UCSD-AML1 (cell line): ENCODE measurements at regions not wholly inside any gene's neighbourhood (a gene's known extent, or its start where the extent isn't known, plus 50 kb on each side); places are given as distances from the start of the nearest gene placed in this dataset.

Source experiments
- DNase-seq: peaks from one replicate; lab custom pipeline; 2025; ENCODE audit not compliant: unreplicated experiment; lab: John Stamatoyannopoulos, UW

- no peak for DNase-seq
Measured at GRCh38 chr6:133583907-133584427, 304.9 kb upstream of the TCF21 start.

- no peak for DNase-seq
Measured at GRCh38 chr6:133584823-133585222, 304.1 kb upstream of the TCF21 start.

DNA sequence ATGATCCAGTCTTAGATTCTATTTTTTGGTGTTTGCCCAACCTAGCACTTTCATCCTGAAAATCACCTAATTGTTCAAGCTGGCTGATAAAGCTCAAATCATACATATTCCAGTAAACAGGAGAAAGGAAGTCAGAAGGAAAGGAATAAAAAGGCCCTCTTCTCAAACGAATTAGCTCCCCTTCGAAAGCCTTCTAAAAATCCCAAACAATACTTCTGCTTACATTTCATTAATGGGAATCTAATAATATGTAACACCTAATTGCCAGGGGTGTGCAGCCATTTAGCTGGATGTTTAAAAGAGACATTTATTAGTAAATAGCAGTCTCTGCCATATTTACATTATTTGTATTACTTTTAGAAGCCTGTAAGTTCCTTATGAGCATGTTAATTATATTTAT lies 302.9 kb upstream of the TCF21 start:
- DNase-seq = no peak

GRCh38 chr6:133587546-133588160 lies 301.3 kb upstream of the TCF21 start:
- no peak for DNase-seq

- no peak for DNase-seq
Measured at GRCh38 chr6:133590196-133590595, 298.7 kb upstream of the TCF21 start.

GRCh38 chr6:133590814-133591213 lies 298.1 kb upstream of the TCF21 start:
- no peak for DNase-seq

- DNase-seq = no peak
Measured at GRCh38 chr6:133591275-133591674, 297.6 kb upstream of the TCF21 start.

- DNase-seq = no peak
Measured at GRCh38 chr6:133594652-133595110, 294.2 kb upstream of the TCF21 start.

- DNase-seq = no peak
Measured at GRCh38 chr6:133595111-133595761, 293.7 kb upstream of the TCF21 start.

- DNase-seq = no peak
Measured at GRCh38 chr6:133606852-133607251, 282.1 kb upstream of the TCF21 start.

GRCh38 chr6:133608620-133609019 lies 280.3 kb upstream of the TCF21 start:
- no peak for DNase-seq

GRCh38 chr6:133609415-133610226 lies 279.3 kb upstream of the TCF21 start:
- DNase-seq = no peak

DNA sequence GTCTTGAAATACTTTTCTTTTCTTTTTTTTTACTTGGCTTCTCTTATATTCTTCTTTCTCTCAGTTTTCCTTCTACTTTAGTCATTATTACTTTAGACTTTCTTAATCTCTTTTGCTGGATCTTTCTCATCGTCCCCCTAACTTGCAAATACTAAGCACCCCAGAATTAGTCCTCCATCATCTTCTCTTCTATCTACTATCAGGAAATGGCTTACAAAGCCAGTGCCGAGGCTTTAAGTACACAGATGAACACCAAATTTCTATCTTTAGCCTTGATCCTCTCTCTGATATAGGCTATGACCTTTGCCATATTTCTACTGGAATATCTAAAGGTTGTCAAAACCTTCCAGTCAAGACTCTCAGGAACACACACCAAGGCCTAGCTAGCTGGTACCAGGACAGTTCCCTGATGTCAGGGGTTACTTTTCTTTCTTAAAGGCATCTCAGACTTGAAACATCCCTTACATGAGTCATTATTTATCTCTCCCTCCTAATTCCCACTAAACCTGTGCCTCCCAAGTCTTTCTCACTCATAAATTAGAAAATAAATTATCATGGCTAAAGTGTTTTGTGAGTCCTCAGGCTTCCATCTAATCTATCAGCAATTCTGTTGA lies 278.6 kb upstream of the TCF21 start:
- no peak for DNase-seq

GRCh38 chr6:133610971-133611370 lies 277.9 kb upstream of the TCF21 start:
- no peak for DNase-seq

- no peak for DNase-seq
Measured at GRCh38 chr6:133612459-133612858, 276.5 kb upstream of the TCF21 start.

DNA sequence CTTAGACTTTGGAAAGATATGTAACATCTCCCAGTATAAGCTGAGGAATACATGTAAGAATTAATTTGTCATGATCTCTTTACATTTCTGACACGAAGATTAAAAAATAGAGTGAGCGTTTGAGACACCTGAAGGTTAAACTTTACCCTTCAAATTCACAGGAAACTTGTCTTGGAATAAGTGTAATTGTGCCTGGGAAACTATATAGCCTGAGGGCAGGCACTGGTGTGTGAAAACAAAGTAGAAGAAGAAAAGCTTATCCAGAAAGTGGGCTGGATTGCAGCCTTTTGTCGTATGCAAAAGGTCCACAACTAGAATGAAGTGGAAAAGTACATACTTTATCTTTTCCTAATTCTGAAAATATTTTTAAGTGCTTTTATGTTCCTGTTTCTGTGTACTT lies 275.7 kb upstream of the TCF21 start:
- DNase-seq = no peak

- no peak for DNase-seq
Measured at GRCh38 chr6:133621751-133622150, 267.2 kb upstream of the TCF21 start.

DNA sequence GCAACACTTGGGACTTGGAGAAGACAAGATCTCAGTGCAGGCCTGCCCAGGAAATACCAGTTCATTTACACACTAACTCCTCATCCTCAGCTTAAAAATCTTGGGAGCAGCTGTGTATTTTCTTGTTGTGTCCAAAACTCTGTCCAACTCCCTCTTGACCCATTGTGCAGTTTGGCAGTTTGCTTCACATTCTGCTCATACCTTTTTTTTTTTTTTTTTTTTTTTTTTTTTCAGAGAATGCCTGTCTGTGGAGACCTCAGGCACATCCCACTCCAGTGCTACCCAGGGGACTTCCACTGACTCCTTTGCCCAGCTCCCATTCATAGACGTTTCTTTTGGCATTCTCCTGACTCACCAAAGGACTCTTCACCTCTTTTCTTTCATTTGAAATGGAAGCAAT lies 265.8 kb upstream of the TCF21 start:
- DNase-seq = no peak

DNA sequence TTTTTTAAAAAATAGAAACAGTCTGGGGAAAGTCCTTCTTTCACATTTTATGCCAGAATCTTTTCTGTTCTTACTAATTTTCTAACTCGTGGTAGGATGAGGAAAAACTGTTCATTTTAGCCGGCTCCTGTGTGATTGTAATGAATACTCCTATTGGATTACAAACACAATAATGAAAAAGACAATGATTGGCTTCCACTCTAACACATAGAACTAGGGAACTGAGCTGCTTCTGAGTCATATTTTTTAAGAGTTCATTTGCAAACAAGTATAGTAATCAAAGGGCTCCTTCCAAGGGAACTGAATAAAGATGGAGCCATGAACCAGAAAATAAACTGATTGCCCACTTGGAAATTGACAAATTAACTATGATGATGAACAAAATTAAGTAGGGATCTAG lies 265.3 kb upstream of the TCF21 start:
- no peak for DNase-seq

DNA sequence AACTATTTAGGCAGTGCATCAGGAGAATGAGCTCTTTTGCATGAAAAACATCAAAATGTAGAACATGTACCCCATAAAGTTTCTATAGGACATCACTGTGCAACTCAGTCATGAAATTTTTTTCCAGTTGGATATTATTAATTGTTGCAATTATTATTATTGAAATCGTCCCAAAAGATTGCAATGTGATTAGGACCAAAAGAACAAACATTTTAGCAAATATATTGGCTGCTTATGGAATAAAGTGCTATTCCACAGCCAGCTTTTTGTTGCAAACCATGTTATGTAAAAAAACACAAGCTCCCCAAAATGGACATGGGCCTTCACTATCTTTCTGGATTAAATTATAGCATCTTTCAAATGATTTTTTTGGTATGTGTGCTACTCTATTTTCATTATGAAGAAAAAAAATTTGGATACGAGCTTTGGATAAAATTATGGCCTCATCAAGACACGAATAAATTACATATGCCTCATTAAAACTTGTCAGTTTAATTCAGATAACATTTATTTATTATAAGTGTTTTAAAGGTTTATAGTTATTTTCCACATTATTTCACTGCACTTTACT lies 262.7 kb upstream of the TCF21 start:
- no peak for DNase-seq

- DNase-seq = no peak
Measured at GRCh38 chr6:133629970-133630369, 258.9 kb upstream of the TCF21 start.
